Calu3 (cell line): ENCODE measurements at regions not wholly inside any gene's neighbourhood (a gene's known extent, or its start where the extent isn't known, plus 50 kb on each side); places are given as distances from the start of the nearest gene placed in this dataset.

ENCODE experiments used
- BruUV-seq: library from RNA; stranded (reverse); fragments of 400-500 nt; replicated peaks from 2 replicates; lab custom pipeline; 2021; lab: Mats Ljungman, UMichigan
- CTCF ChIA-PET: fragments of 300-600 bp; sonication (Branson Sonifier 250); formaldehyde crosslinking; loops from one replicate; lab custom pipeline; 2022; ENCODE audit warnings: antibody characterized with exemption; lab: Charles Lee
- DNase-seq: peaks from one replicate; pipeline ENCODE4 v3.0.0; 2022
- H3K27ac Mint-ChIP-seq: one replicate; pipeline ENCODE4 v1.8.0; 2022; ENCODE audit warnings: mixed read lengths; ENCODE audit not compliant: unreplicated experiment
- H3K27me3 Mint-ChIP-seq: one replicate; pipeline ENCODE4 v1.8.0; 2022; ENCODE audit warnings: mixed read lengths; ENCODE audit not compliant: unreplicated experiment
- H3K36me3 Mint-ChIP-seq: one replicate; pipeline ENCODE4 v1.8.0; 2022; ENCODE audit warnings: mild to moderate bottlenecking, moderate library complexity, mixed read lengths; ENCODE audit not compliant: insufficient read depth, unreplicated experiment
- H3K4me1 Mint-ChIP-seq: one replicate; pipeline ENCODE4 v1.8.0; 2022; ENCODE audit warnings: mild to moderate bottlenecking, low read depth, mixed read lengths; ENCODE audit not compliant: unreplicated experiment
- H3K4me3 Mint-ChIP-seq: one replicate; pipeline ENCODE4 v1.8.0; 2022; ENCODE audit warnings: mild to moderate bottlenecking, low read depth, moderate library complexity, mixed read lengths; ENCODE audit not compliant: unreplicated experiment
- H3K9me3 Mint-ChIP-seq: one replicate; pipeline ENCODE4 v1.8.0; 2022; ENCODE audit warnings: low read depth, mixed read lengths; ENCODE audit not compliant: unreplicated experiment
- intact Hi-C: fragments of 100-400 bp; cut with micrococcal nuclease; formaldehyde crosslinking; loops from one replicate; pipeline ENCODE4 v1.10.0; 2022; ENCODE audit not compliant: unreplicated experiment
- TF ChIP-seq, protein P1 (sequence below): fragments of 200-600 bp; IDR thresholded peaks from one replicate; pipeline ENCODE4 v1.8.0; 2022; ENCODE audit warnings: antibody characterized with exemption; ENCODE audit not compliant: unreplicated experiment

DNA sequence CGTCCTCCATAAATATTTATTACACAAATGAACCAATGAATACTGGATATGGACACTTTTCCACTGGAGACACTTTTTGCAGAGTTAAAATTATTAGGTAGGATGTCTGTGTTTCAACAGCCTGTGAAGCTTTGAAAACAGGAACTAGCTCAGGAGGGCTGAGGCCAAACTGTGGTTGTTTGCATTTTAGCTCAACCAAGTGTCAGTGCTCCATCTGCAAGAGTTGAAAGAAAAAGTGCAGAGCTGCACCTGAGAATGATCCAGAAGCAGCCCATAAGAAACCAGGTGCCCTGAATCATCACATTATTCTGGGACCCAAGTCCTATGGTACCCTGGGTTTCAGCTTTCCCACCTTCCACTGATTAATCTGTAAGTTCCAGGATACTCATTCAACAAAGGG lies 180.4 kb downstream of the TRIB2 start:
- Mint-ChIP-seq H3K4me3 (no peak overlapping the region), H3K9me3 (peaks cover 18% of the 10 kb centered on the region), H3K27ac (no peak overlapping the region), H3K27me3 (no peaks in the 10 kb centered on the region), H3K4me1 (no peaks in the 10 kb centered on the region), H3K36me3 (no peaks in the 10 kb centered on the region)
- DNase-seq: no peak
- CTCF ChIA-PET: interaction anchor here (1.0 to 1.8 kb wide), 2 partner anchors 12 to 34 kb away, joined by 3 to 6 read pairs; no protein-coding TSS in a partner anchor
- intact Hi-C loops: no loop called here
- no TSS peak for BruUV-seq
- TF ChIP-seq, protein P1, sequence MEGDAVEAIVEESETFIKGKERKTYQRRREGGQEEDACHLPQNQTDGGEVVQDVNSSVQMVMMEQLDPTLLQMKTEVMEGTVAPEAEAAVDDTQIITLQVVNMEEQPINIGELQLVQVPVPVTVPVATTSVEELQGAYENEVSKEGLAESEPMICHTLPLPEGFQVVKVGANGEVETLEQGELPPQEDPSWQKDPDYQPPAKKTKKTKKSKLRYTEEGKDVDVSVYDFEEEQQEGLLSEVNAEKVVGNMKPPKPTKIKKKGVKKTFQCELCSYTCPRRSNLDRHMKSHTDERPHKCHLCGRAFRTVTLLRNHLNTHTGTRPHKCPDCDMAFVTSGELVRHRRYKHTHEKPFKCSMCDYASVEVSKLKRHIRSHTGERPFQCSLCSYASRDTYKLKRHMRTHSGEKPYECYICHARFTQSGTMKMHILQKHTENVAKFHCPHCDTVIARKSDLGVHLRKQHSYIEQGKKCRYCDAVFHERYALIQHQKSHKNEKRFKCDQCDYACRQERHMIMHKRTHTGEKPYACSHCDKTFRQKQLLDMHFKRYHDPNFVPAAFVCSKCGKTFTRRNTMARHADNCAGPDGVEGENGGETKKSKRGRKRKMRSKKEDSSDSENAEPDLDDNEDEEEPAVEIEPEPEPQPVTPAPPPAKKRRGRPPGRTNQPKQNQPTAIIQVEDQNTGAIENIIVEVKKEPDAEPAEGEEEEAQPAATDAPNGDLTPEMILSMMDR: no peak

DNA sequence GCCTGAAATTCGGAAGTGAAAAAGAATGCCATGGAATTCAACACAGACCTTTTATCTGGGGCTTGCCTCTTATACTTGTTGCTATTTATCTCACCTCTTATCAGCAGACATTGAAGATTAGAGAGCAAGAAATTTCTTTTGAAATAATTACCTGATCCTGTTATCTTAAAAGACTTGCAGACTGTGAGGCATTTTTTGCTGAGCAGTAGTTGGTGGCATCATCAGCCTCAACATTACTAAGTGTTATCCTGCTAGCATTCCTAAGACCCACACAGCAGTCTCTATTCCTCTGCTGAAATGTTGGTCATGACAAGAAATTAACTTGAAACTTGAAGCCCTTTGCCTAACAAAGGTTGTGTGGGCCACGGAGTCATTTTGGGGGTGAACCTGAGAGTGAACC lies 186.5 kb downstream of the TRIB2 start:
- no TSS peak for BruUV-seq
- CTCF ChIA-PET: no interaction called here
- intact Hi-C loops: no loop called here
- TF ChIP-seq, protein P1: no peak
- Mint-ChIP-seq H3K27ac (no peak overlapping the region), H3K4me1 (no peaks in the 10 kb centered on the region), H3K27me3 (no peaks in the 10 kb centered on the region), H3K9me3 (peaks cover 13% of the 10 kb centered on the region), H3K4me3 (no peak overlapping the region), H3K36me3 (no peaks in the 10 kb centered on the region)
- no peak for DNase-seq

GRCh38 chr2:12910431-12910830 lies 193.7 kb downstream of the TRIB2 start:
- peaks cover 6% of the 10 kb centered on the region for H3K9me3 Mint-ChIP-seq

GRCh38 chr2:12915787-12916186 lies 199.1 kb downstream of the TRIB2 start:
- Mint-ChIP-seq H3K27me3 (no peaks in the 10 kb centered on the region), H3K9me3 (peaks cover 2% of the 10 kb centered on the region), H3K27ac (no peak overlapping the region), H3K36me3 (no peaks in the 10 kb centered on the region), H3K4me3 (no peak overlapping the region), H3K4me1 (no peaks in the 10 kb centered on the region)
- no TSS peak for BruUV-seq
- TF ChIP-seq, protein P1: no peak
- intact Hi-C loops: no loop called here
- CTCF ChIA-PET: interaction anchor here (0.7 kb wide), 1 partner anchor 110 kb away, joined by 8 read pairs; no protein-coding TSS in a partner anchor
- no peak for DNase-seq

More at GRCh38 chr2:12910431-12910830, 193.7 kb downstream of the TRIB2 start:
- Mint-ChIP-seq H3K27me3 (no peaks in the 10 kb centered on the region), H3K36me3 (no peaks in the 10 kb centered on the region), H3K27ac (no peak overlapping the region), H3K4me1 (no peaks in the 10 kb centered on the region), H3K4me3 (no peak overlapping the region)
- TF ChIP-seq, protein P1: no peak
- no peak for DNase-seq
- CTCF ChIA-PET: no interaction called here
- no TSS peak for BruUV-seq
- intact Hi-C loops: no loop called here
